Fibroblast of mammary gland (primary cell): ENCODE measurements at regions not wholly inside any gene's neighbourhood (a gene's known extent, or its start where the extent isn't known, plus 50 kb on each side); places are given as distances from the start of the nearest gene placed in this dataset.

Experiments
- DNase-seq: peaks from one replicate; pipeline ENCODE4 v3.0.0-alpha.2; 2010; ENCODE audit warnings: low read depth
- H3K4me3 ChIP-seq: 2 replicates; pipeline ENCODE4 v1.5.1; 2011; ENCODE audit warnings: low read depth, mild to moderate bottlenecking, low read length, moderate library complexity; ENCODE audit not compliant: control insufficient read depth
- CTCF ChIP-seq: conservative IDR thresholded peaks from 2 replicates; pipeline ENCODE4 v1.5.1; 2011; ENCODE audit warnings: low read depth, low read length, inconsistent platforms; ENCODE audit not compliant: control insufficient read depth, insufficient read depth

DNA sequence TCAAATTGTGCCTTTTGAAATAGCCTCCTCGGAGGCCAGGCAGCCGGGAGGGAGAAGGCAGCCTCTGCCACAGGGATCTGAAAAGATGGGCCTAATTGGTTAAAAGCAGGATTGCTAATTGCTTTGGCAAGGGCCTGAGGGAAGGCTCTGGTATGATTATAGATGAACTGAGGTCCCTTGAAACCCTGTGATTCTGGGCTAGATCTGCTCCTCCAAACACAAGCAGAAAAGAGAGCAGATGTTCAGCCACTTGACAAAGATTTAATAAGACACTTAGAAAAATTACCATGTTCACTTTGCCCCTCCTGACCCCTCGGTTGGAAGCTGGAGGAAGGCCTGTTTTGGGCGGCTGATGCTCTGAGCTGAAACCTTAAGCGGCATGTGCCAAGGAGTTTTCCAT is 209.5 kb upstream of the MPHOSPH6 start:
- no peak overlapping the region for H3K4me3 ChIP-seq
- DNase-seq = no peak
- TF ChIP-seq CTCF = no peak

- no peak overlapping the region for H3K4me3 ChIP-seq
- DNase-seq = no peak
- TF ChIP-seq CTCF = no peak
Measured at GRCh38 chr16:82373976-82374375, 204.0 kb upstream of the MPHOSPH6 start.

DNA sequence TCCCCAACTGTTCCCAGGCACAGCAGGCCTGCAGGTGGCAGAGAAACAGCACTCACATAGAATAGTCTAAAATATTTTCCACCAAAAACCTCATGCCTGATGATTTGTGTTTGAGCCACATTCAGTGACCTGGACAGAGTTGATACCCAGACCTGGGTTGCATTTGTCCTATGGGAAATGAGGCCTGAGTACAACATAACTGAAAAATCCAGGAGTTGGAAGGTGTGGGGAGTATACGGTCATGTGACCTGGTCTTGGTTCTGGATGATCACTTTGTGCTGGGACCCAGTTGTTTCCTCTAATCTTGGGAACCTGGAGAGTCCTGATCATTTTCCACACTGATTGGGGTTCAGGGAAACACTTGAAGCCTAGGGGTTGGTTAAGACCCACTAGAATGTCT is 200.3 kb upstream of the MPHOSPH6 start:
- DNase-seq = no peak
- TF ChIP-seq CTCF = no peak
- no peak overlapping the region for H3K4me3 ChIP-seq

DNA sequence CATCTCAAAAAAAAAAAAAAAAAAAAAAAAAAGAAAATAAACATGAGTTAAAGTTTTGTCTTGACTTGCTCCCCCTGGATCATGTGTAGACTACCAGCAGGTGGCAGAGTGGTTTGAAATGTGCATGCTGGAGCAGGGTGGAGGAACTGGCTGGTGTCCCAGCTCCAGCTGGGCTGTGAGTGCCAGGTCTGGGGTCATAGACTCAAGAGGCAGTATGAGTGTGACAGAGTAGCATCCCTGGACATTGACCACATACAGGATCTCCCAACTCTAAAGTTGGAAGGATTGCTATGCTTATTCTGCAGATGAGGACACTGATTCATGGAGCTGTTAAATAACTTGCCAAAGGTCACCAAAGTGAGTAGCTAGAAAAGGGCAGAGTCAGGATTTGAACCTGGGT is 198.0 kb upstream of the MPHOSPH6 start:
- H3K4me3 ChIP-seq = no peak overlapping the region
- no peak for TF ChIP-seq CTCF
- DNase-seq = peak; percentile 1

DNA sequence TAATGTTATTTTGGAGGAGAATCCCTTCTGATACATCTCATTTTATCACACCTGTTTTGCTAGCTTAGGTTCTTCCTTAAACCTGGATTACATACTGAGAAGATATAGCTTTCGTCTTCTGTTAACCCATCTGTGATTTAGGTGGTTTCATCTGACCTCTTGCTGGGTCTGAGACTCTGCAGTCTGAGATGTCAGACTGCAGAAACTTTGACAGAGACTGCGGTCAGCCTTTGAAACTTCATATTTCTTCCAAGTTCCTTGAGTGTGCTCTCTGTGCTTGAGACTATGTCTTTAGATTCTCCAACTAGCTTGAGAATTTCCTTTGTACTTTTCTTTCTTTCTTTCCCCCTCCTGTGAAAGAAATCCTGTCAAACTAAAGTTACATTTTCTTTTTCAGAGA is 196.4 kb upstream of the MPHOSPH6 start:
- H3K4me3 ChIP-seq = no peak overlapping the region
- DNase-seq = no peak
- TF ChIP-seq CTCF = no peak

DNA sequence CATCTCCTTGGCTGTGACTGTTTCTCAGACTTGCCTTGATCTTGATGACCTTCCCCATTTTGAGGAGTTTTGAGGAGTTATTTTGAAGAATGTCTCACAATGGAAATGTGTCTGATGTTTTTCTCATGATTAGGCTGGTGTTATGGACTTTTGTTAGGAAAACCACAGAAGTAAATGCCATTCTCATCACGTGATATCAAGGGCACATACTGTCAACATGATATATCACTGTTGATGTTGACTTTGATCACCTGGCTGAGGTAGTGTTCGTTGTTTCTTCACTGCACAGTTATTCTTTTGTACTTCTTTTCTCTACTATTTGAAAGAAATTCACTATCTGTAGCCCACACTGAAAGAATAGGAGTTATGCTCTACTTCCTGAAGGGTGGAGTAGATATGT is 194.7 kb upstream of the MPHOSPH6 start:
- TF ChIP-seq CTCF = no peak
- H3K4me3 ChIP-seq = no peak overlapping the region
- DNase-seq = no peak
